Muscle of leg (tissue), 3 donors: ENCODE measurements at regions not wholly inside any gene's neighbourhood (a gene's known extent, or its start where the extent isn't known, plus 50 kb on each side); places are given as distances from the start of the nearest gene placed in this dataset.
A peak's percentile ranks its signal among the peaks of the same experiment; 100 is the strongest.

ENCODE experiments used
- DNase-seq: peaks from one replicate; pipeline ENCODE4 v3.0.0; 2013
- H3K27ac ChIP-seq: one replicate; pipeline ENCODE4 v1.5.1; 2013; ENCODE audit warnings: mild to moderate bottlenecking, low read length, control low read depth
- H3K27me3 ChIP-seq: one replicate; pipeline ENCODE4 v1.6.1; 2013; ENCODE audit warnings: low read length; ENCODE audit not compliant: control insufficient read depth, insufficient read depth
- H3K36me3 ChIP-seq: one replicate; pipeline ENCODE4 v1.6.1; 2013; ENCODE audit warnings: low read length; ENCODE audit not compliant: control insufficient read depth, insufficient read depth
- H3K4me1 ChIP-seq: one replicate; pipeline ENCODE4 v1.6.1; 2013; ENCODE audit warnings: low read length; ENCODE audit not compliant: control insufficient read depth, insufficient read depth
- H3K4me3 ChIP-seq: one replicate; pipeline ENCODE4 v1.5.1; 2013; ENCODE audit warnings: low read length, control low read depth
- H3K9me3 ChIP-seq: replicated peaks from 2 replicates; pipeline ENCODE4 v1.6.1; 2013; ENCODE audit warnings: low read depth, low read length; ENCODE audit not compliant: control insufficient read depth
- WGBS: methylation state at CpG from one replicate; pipeline ENCODE4 v1.1.5; 2013; ENCODE audit warnings: missing lambda C conversion rate; ENCODE audit not compliant: insufficient coverage; 5-methylcytosine and 5-hydroxymethylcytosine counted together

DNA sequence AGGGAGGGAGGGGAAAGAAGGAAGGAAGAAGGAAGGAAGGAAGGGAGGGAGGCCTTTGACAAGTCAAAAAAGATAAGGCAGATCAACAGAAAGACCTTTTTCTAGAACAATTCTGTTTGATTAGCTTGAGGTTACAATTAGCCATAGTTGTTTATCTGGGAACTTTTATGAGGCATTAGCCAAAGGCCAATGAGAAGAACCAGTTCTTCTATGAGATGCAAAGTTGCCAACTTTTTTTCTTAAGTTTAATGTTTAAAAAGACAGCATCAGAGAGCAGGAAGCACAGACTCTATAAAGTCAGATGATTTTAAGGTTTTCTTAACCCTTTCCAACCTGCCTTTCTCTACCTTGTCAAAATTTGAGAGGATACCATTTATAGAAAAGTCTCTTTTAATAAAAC is 301.3 kb upstream of the NR2F2 start:
- H3K27me3 ChIP-seq: no peaks in the 10 kb centered on the region
- H3K9me3 ChIP-seq: no peaks in the 10 kb centered on the region
- H3K4me1 ChIP-seq: no peaks in the 10 kb centered on the region
- no peak overlapping the region for H3K27ac ChIP-seq
- no peaks in the 10 kb centered on the region for H3K36me3 ChIP-seq
- no peak for DNase-seq
- H3K4me3 ChIP-seq: no peak overlapping the region

DNA sequence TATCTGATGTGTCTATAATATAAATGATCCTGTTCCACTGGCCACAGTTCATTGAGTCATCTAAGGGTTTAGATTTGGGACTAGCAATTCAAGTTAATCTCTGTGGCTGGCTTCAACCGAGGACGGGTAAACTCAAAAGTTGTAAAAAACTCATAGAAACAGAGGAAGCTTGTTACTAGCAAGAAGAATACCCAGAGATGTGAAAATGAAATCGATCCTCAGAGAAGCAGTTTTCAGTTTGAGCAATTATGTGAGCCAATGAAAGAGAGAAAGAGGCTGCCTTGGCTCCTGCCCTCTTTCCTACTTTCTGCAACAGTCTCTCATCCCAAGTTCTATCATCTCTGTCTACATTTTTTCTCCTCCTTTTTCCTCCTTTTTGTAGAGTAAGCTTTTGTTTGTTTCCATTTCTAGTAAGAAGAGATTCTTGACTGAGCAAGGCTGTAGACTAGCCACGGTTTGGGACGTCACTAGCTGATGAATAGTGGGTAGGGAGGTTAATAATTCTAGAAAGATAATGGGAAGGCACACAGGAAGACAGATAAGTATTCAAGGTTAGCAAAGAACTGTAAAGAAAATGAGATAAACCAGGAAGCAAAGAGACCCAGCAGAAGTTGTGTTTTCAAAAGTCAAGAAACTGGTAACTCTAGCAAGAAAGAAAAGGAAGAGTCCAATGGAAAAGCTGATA is 298.9 kb upstream of the NR2F2 start:
- H3K27me3 ChIP-seq: no peaks in the 10 kb centered on the region
- H3K27ac ChIP-seq: no peak overlapping the region
- no peak overlapping the region for H3K4me3 ChIP-seq
- peaks cover 3% of the 10 kb centered on the region for H3K4me1 ChIP-seq
- no peaks in the 10 kb centered on the region for H3K36me3 ChIP-seq
- no peaks in the 10 kb centered on the region for H3K9me3 ChIP-seq
- WGBS: 98% methylated on average over 4 of the region's 5 CpGs
- DNase-seq: no peak

DNA sequence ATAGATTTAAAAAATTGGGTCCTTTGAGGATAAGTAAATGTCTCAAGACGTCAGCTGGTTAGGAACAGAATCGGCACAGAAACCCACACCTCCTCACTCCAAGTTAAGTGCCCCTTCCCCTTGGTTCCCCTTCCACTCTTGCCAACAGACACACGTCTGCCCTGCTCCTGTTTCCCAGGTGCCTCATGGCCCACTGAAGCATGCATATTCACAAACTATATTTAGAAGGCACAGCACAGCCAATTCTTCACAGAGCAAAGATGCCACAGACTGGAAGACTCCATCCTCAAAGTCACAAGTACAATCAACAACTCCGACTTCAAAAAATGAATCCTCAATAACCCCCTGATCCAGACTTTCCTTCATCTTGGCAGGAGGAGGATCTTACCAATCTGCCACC is 295.4 kb upstream of the NR2F2 start:
- H3K4me1 ChIP-seq: peaks cover 8% of the 10 kb centered on the region
- H3K4me3 ChIP-seq: no peak overlapping the region
- DNase-seq: peak; percentile 28
- WGBS: 75% methylated on average over 2 of the region's 4 CpGs
- no peaks in the 10 kb centered on the region for H3K27me3 ChIP-seq
- H3K27ac ChIP-seq: no peak overlapping the region
- no peaks in the 10 kb centered on the region for H3K36me3 ChIP-seq
- no peaks in the 10 kb centered on the region for H3K9me3 ChIP-seq

DNA sequence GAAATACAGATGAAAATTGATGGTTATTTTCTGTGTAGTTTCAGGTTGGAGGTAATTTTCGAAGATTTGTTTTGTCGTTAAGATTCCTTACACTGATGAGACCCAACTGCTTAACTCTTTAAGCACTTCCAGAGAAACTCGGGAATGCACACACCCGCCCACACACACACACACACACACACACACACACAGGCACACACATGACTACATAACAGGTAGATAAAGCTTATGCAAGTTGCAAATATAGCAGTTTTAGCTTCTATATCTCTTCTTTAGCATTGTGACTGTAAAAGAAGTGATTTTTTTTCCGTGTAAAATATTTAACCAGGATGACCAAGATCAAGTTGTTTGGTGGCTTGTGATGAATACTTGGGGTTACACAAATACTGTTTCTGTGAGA is 294.9 kb upstream of the NR2F2 start:
- H3K4me3 ChIP-seq: no peak overlapping the region
- no peaks in the 10 kb centered on the region for H3K27me3 ChIP-seq
- H3K9me3 ChIP-seq: no peaks in the 10 kb centered on the region
- no peaks in the 10 kb centered on the region for H3K36me3 ChIP-seq
- H3K27ac ChIP-seq: no peak overlapping the region
- H3K4me1 ChIP-seq: peaks cover 8% of the 10 kb centered on the region
- WGBS: no CpG with 5 or more reads among the region's 5 CpGs
- no peak for DNase-seq

DNA sequence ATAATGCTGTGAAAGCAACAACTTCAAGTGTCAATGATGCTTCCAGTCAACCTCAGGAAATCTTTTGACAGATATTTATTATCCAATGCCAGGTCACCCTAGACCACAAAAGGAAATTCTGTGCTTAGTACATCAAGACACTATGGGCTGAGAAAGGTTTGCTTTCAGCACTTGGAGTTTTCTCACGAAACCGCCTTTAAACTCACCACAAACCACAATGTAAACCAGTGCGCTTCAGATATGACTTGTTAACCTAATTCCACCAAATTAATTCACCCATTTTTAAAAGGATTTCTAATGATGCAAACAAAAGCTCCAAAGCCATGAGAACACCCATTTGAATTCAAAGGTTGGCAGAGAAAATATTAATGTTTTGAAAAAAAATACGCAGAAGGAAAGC is 292.9 kb upstream of the NR2F2 start:
- Histone ChIP-seq H3K4me3 (no peak overlapping the region), H3K27me3 (no peaks in the 10 kb centered on the region), H3K36me3 (no peaks in the 10 kb centered on the region), H3K4me1 (peaks cover 8% of the 10 kb centered on the region), H3K27ac (no peak overlapping the region), H3K9me3 (no peaks in the 10 kb centered on the region)
- no peak for DNase-seq
- WGBS: 90% methylated on average over 2 of the region's 4 CpGs

DNA sequence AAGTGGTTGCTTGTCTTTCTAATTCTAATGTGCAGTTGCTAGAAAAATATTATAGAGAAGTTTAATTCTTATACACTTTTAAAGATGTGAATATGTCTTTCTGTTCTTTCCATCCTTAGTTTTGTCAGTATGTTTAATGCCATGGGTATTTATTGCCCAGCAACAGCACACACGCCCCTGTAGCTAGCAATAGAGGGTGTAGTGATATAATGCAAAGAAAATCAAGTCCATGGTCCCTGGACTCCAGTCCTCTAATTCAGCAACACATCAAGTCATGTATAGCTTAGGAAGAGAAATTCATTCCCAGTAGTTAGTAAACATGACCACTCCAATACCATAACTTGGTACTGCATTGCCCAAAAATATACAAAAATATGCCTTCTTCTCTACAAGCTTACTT is 292.4 kb upstream of the NR2F2 start:
- H3K36me3 ChIP-seq: no peaks in the 10 kb centered on the region
- H3K27me3 ChIP-seq: no peaks in the 10 kb centered on the region
- H3K4me3 ChIP-seq: no peak overlapping the region
- peaks cover 8% of the 10 kb centered on the region for H3K4me1 ChIP-seq
- no peaks in the 10 kb centered on the region for H3K9me3 ChIP-seq
- no peak overlapping the region for H3K27ac ChIP-seq
- no CpG with 5 or more reads among the region's 1 CpG for WGBS
- DNase-seq: no peak

DNA sequence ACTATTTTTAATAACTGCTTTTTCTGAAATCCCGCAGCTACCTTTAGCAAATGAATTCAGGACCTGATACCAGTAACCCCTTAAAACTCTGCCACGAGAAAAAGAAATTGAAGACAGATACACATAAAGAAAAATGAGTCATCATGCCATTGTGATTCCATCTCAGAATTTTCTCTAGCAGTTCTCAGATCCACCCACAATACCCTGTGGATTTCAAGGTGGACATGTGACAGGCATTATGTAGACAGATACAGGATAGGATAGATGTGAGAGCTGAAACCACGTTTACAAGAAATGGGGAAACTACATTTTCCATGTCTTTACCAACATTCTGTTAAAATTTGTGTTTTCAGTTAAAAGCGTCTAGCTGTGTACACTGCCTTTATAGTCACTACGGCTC is 291.9 kb upstream of the NR2F2 start:
- Histone ChIP-seq H3K4me1 (peaks cover 8% of the 10 kb centered on the region), H3K27ac (no peak overlapping the region), H3K9me3 (no peaks in the 10 kb centered on the region), H3K27me3 (no peaks in the 10 kb centered on the region), H3K4me3 (no peak overlapping the region), H3K36me3 (no peaks in the 10 kb centered on the region)
- WGBS: 60% methylated on average over 2 of the region's 5 CpGs
- DNase-seq: no peak

DNA sequence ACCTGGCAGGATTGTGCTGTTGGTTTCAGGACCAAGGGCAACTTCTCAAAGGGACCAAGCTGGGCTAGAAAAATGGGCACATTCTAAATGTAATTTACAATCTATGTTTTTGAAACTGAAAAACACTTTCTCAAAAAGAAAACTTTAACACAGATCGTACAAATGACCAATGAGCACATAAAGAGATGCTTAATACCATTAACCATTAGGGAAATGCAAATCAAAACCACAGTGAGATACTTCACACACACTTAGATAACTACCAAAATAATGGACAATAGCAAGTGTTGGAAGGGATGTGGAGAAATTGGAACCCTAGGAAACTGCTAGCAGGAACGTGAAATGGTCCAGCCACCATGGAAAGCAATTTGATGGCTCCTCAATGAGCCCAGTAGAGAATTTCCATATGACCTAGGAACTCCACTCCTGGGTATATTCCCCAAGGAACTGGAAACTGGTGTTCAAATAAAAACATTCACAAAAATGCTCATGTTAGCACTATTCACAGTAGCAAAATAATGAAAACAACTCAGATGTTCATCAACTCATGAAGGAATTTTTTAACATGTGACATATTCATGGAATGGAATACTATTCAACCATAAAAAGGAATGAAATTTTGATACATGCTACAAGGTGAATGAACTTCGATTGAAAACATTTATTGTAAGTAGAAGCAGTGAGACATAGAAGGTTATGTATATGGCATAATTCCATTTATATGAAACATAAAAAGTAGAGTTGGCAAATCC is 288.3 kb upstream of the NR2F2 start:
- no peaks in the 10 kb centered on the region for H3K27me3 ChIP-seq
- no peak overlapping the region for H3K27ac ChIP-seq
- H3K36me3 ChIP-seq: no peaks in the 10 kb centered on the region
- H3K9me3 ChIP-seq: no peaks in the 10 kb centered on the region
- no CpG with 5 or more reads among the region's 3 CpGs for WGBS
- no peak overlapping the region for H3K4me3 ChIP-seq
- H3K4me1 ChIP-seq: no peaks in the 10 kb centered on the region
- no peak for DNase-seq

DNA sequence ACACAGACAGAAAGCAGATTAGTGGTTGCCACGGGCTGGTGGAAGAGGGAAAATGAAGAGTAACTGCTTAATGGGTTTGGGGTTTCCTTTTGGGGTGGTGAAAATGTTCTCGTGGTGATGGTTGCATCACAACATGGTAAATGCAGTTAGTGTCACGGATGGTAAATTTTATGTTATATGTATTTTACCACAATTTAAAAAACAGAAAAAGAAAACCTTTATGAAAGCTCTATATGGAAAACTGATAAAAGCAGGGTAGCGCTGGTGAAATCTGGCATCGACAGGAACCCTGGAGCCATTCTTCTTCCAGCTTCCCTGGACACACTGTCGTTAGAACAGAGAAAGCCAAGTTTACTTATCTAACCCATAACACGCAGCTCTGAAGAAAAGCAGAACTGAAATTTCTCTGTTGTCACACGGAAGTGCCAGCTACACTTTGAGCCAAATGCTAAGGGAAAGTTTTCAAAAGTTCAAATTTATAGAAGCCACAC is 287.7 kb upstream of the NR2F2 start:
- Histone ChIP-seq H3K4me1 (peaks cover 5% of the 10 kb centered on the region), H3K9me3 (no peaks in the 10 kb centered on the region), H3K4me3 (no peak overlapping the region), H3K27ac (no peak overlapping the region), H3K36me3 (no peaks in the 10 kb centered on the region), H3K27me3 (no peaks in the 10 kb centered on the region)
- no peak for DNase-seq
- WGBS: 64% methylated on average over 2 of the region's 8 CpGs

DNA sequence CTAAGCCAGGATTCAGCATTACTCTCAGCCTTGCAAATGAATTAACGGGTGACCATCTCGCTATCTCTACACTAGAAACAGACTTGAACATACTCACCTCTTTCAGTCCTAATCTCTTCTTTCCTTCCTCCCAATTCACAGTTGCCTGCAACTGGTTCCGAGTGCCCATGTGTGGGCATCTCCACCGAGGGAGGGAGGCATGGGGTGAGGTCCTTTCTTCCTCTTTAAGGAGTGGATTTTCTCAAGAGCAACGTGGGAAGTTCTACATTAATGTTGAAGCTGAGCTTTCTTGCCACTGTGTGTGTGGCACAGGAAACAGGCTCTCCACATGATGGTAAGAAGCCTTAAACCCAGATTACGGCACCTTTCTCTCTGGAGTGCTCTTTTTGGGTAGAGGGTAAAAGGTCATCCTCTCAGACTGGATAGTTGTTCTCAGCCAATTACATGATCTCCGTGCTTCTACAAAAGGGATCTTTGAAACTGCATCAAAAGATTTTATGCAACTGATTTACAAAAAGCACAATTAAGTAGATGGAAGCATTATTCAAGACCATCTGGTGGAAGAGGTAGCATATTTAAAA is 286.8 kb upstream of the NR2F2 start:
- no peak overlapping the region for H3K4me3 ChIP-seq
- no peaks in the 10 kb centered on the region for H3K27me3 ChIP-seq
- no peak overlapping the region for H3K27ac ChIP-seq
- H3K36me3 ChIP-seq: no peaks in the 10 kb centered on the region
- no peaks in the 10 kb centered on the region for H3K9me3 ChIP-seq
- WGBS: 100% methylated on average over 1 of the region's 7 CpGs
- H3K4me1 ChIP-seq: peaks cover 5% of the 10 kb centered on the region
- DNase-seq: no peak
